DND-41 (cell line): ENCODE measurements at regions not wholly inside any gene's neighbourhood (a gene's known extent, or its start where the extent isn't known, plus 50 kb on each side); places are given as distances from the start of the nearest gene placed in this dataset.
"Not testable (repeated sequence)": the region's sequence is repeated elsewhere in the genome, so short reads cannot be mapped to it uniquely, and the experiment has no call there.

Source experiments
- ATAC-seq: fragments of 200-7000 bp; cut with Tn5 transposase; 3 replicates; pipeline ENCODE4 v1.9.1; 2021; ENCODE audit warnings: low read depth; ENCODE audit not compliant: insufficient read depth
- DNase-seq: peaks from one replicate; pipeline ENCODE4 v3.0.0-alpha.2; 2020
- H2AFZ ChIP-seq: 2 replicates; pipeline ENCODE4 v1.6.0; 2012; ENCODE audit warnings: low read depth, low read length
- H3K27ac ChIP-seq: 2 replicates; pipeline ENCODE4 v1.5.1; 2012; ENCODE audit warnings: low read length, inconsistent platforms
- H3K27me3 ChIP-seq: fragments of 200-600 bp; sonication (generic); 2 replicates; pipeline ENCODE4 v1.6.0; 2012; ENCODE audit warnings: low read length, mild to moderate bottlenecking, inconsistent platforms; ENCODE audit not compliant: insufficient read depth, poor library complexity
- H3K36me3 ChIP-seq: 2 replicates; pipeline ENCODE4 v1.5.1; 2012; ENCODE audit warnings: low read length, inconsistent platforms; ENCODE audit not compliant: insufficient read depth
- H3K4me1 ChIP-seq: 2 replicates; pipeline ENCODE4 v1.5.1; 2012; ENCODE audit warnings: mild to moderate bottlenecking, low read length; ENCODE audit not compliant: insufficient read depth
- H3K4me2 ChIP-seq: 2 replicates; pipeline ENCODE4 v1.6.0; 2012; ENCODE audit warnings: mild to moderate bottlenecking, moderate library complexity, low read length, inconsistent platforms; ENCODE audit not compliant: insufficient read depth
- H3K4me3 ChIP-seq, 2 experiments: fragments of 200-600 bp in 1 of 2; shearing (Covaris generic) in 1 of 2; 2 replicates each; pipeline ENCODE4 v1.5.1; 2012 to 2016; ENCODE audit warnings: inconsistent platforms in 2 of 2, low read length in 2 of 2, mild to moderate bottlenecking in 2 of 2, low read depth in 1 of 2, moderate library complexity in 1 of 2
- H3K79me2 ChIP-seq: 2 replicates; pipeline ENCODE4 v1.6.0; 2012; ENCODE audit warnings: low read length, inconsistent platforms; ENCODE audit not compliant: insufficient read depth
- H3K9ac ChIP-seq: 2 replicates; pipeline ENCODE4 v1.6.0; 2012; ENCODE audit warnings: low read depth, mild to moderate bottlenecking, inconsistent platforms, low read length, moderate library complexity
- H3K9me3 ChIP-seq: 2 replicates; pipeline ENCODE4 v1.5.1; 2012; ENCODE audit warnings: low read length, moderate library complexity, mild to moderate bottlenecking, inconsistent platforms; ENCODE audit not compliant: insufficient read depth, severe bottlenecking
- H4K20me1 ChIP-seq: 2 replicates; pipeline ENCODE4 v1.6.0; 2012; ENCODE audit warnings: low read length; ENCODE audit not compliant: insufficient read depth
- EZH2 ChIP-seq: IDR thresholded peaks from 3 replicates; pipeline ENCODE4 v1.6.1; 2012; ENCODE audit warnings: borderline replicate concordance, low read depth, mild to moderate bottlenecking, moderate library complexity, low read length, inconsistent platforms; ENCODE audit not compliant: severe bottlenecking
- TF ChIP-seq, protein P1 (sequence below): IDR thresholded peaks from 2 replicates; pipeline ENCODE4 v1.5.1; 2012; ENCODE audit warnings: borderline replicate concordance, low read length, moderate library complexity, mild to moderate bottlenecking; ENCODE audit not compliant: poor library complexity, severe bottlenecking; ENCODE audit errors: extremely low read depth

DNA sequence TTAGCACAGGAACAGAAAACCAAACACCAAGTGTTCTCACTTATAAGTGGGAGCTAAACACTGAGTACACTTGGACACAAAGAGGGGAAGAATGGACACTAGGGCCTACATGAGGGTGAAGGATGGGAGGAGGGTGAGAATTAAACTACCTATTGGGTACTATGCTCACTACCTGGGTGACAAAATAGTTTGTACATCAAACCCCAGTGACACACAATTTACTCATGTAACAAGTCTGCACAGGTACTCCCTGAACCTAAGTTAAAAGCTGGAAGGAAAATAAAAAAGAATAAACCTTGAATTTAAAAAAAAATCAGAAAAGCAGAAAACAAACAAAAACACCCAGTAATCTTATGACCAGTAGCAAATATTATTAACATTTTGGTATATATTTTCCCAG lies 188.6 kb downstream of the TFAP2B start:
- TF ChIP-seq EZH2 = no peak
- TF ChIP-seq, protein P1, sequence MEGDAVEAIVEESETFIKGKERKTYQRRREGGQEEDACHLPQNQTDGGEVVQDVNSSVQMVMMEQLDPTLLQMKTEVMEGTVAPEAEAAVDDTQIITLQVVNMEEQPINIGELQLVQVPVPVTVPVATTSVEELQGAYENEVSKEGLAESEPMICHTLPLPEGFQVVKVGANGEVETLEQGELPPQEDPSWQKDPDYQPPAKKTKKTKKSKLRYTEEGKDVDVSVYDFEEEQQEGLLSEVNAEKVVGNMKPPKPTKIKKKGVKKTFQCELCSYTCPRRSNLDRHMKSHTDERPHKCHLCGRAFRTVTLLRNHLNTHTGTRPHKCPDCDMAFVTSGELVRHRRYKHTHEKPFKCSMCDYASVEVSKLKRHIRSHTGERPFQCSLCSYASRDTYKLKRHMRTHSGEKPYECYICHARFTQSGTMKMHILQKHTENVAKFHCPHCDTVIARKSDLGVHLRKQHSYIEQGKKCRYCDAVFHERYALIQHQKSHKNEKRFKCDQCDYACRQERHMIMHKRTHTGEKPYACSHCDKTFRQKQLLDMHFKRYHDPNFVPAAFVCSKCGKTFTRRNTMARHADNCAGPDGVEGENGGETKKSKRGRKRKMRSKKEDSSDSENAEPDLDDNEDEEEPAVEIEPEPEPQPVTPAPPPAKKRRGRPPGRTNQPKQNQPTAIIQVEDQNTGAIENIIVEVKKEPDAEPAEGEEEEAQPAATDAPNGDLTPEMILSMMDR = no peak
- DNase-seq (no peak), ATAC-seq (no peak)
- no peaks in the 10 kb centered on the region for H3K9me3 ChIP-seq
- no peaks in the 10 kb centered on the region for H3K79me2 ChIP-seq
- H4K20me1 ChIP-seq = no peaks in the 10 kb centered on the region
- no peaks in the 10 kb centered on the region for H3K27me3 ChIP-seq
- no peak overlapping the region for H2AFZ ChIP-seq
- H3K36me3 ChIP-seq = no peaks in the 10 kb centered on the region
- no peak overlapping the region for H3K27ac ChIP-seq
- no peak overlapping the region for H3K4me3 ChIP-seq
- H3K9ac ChIP-seq = no peak overlapping the region
- no peaks in the 10 kb centered on the region for H3K4me1 ChIP-seq
- H3K4me2 ChIP-seq = no peak overlapping the region

DNA sequence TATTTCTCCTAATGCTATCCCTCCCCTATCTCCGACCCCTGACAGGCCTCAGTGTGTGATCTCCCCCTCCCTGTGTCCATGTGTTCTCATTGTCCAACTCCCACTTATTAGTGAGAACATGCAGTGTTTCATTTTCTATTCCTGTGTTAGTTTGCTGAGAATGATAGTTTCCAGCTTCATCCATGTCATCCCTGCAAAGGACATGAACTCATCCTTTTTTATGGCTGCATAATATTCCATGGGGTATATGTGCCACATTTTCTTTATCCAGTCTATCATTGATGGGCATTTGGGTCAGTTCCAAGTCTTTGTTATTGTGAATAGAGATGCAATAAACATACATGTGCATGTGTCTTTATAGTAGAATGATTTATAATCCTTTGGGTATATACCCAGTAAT lies 190.0 kb downstream of the TFAP2B start:
- H3K9me3 ChIP-seq, H3K79me2 ChIP-seq, H3K4me3 ChIP-seq, DNase-seq, H3K27ac ChIP-seq, H3K9ac ChIP-seq, H4K20me1 ChIP-seq, H3K36me3 ChIP-seq, H2AFZ ChIP-seq, ATAC-seq, H3K4me2 ChIP-seq, H3K27me3 ChIP-seq, H3K4me1 ChIP-seq: not testable (repeated sequence)

DNA sequence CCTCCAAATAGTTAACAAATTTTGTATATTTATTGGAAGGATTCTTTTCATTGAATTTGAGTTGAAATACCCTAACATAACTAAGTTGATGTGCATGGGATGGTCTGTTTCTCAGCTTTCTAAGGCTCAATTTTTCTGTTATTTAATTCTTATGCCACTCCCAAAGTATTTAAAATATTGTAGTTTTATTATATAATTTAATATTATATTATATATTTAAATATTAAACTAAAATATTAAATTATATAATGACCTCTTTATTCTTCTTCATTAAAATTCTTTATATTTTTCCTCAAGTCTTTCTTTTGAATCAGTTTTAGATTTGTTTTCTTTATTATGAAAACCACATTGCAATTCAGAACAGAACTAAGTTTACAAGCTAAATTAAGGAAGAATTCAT lies 194.7 kb downstream of the TFAP2B start:
- Histone ChIP-seq H3K27ac (no peak overlapping the region), H3K27me3 (no peaks in the 10 kb centered on the region), H4K20me1 (no peaks in the 10 kb centered on the region), H3K9ac (no peak overlapping the region), H3K79me2 (no peaks in the 10 kb centered on the region), H3K9me3 (no peaks in the 10 kb centered on the region), H2AFZ (no peak overlapping the region), H3K4me2 (no peak overlapping the region), H3K4me3 (no peak overlapping the region), H3K36me3 (no peaks in the 10 kb centered on the region), H3K4me1 (no peaks in the 10 kb centered on the region)
- DNase-seq (no peak), ATAC-seq (no peak)
- TF ChIP-seq, protein P1 = no peak
- TF ChIP-seq EZH2 = no peak

DNA sequence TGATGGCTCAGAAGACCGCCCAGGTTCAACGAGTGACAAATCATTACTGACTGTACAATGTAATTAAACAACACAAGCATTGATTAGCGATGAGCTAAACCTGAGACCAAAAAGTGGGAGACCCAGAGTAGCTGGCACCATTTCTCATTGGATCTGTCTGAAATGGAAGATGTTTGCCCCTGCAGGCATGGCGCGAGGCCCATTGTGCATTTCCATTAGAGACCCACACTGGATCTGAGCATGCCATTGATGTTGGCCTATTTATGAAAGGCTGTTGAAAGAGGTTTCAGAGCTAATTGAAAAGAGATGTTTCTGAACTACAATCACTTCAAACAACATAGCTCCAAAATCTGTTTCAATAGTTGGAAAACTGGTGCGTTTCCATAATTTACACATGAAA lies 196.7 kb downstream of the TFAP2B start:
- no peak overlapping the region for H2AFZ ChIP-seq
- TF ChIP-seq EZH2 = no peak
- TF ChIP-seq, protein P1 = no peak

More for the DNA sequence above, 196.7 kb downstream of the TFAP2B start:
- ATAC-seq (no peak), DNase-seq (no peak)
- H3K27ac ChIP-seq = no peak overlapping the region
- H4K20me1 ChIP-seq = no peaks in the 10 kb centered on the region
- H3K4me3 ChIP-seq = no peak overlapping the region
- no peaks in the 10 kb centered on the region for H3K9me3 ChIP-seq
- no peak overlapping the region for H3K4me2 ChIP-seq
- H3K4me1 ChIP-seq = no peaks in the 10 kb centered on the region
- H3K9ac ChIP-seq = no peak overlapping the region
- H3K36me3 ChIP-seq = no peaks in the 10 kb centered on the region
- no peaks in the 10 kb centered on the region for H3K79me2 ChIP-seq
- H3K27me3 ChIP-seq = no peaks in the 10 kb centered on the region
